ENCODE measurements at regions not wholly inside any gene's neighbourhood (a gene's known extent, or its start where the extent isn't known, plus 50 kb on each side); places are given as distances from the start of the nearest gene placed in this dataset.

DNA sequence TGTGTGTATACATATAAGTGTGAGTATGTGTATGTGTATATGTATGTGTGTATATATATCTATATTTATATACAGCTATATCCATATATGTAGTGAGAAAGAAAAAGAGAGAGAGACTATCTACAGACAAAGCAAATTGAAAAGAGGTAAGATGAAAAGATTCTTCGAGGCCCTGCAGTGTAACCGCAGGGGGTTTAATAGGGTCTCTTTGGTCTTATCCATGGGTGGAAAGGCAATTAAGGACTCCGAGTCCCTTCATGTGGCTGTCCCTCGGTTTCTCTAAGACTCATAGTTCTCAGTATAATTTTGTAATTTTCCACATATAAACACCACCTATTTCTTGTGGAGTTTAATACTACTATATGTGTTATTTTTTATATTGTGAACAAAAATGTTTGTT lies 50.6 kb upstream of the JAZF1 start:
- no peak for DNase-seq

DNA sequence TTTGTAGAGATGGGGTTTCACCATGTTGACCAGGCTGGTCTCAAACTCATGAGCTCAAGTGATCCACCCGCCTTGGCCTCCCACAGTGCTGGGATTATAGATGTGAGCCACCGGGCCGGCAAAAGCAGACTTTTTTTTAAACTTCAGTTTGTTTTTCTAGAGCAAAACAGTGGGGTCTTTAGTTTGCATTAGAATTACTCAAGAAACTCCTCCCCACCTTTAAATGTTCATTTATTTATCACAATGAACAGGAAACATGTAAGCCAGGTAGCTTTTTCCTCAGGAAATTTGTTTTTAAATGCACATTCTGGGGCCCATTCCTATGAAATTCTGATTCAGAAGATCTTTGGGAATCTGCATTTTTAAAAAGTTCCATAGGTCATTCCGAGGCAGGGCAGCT lies 56.0 kb upstream of the JAZF1 start:
- DNase-seq = no peak

DNA sequence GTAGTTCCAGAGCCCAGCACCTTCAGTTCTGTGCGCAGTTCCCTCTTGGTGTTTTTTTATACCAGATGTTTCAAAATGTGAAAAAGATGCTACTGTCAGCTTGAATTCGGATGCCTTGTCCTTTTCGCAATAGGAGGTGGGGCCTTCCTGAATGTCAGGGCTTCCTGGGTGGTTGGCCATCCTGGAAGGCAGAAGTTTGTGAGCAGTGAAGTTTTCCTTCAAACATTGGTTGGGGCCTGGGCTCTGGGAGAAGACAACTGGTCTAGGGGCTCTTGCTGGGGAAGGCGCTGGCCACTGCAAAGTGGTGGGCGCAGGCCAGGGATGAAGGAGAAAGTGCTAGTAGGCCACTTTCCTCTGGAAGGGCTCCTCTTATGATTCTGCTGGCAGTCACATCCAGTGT lies 56.8 kb upstream of the JAZF1 start:
- no peak for DNase-seq

DNA sequence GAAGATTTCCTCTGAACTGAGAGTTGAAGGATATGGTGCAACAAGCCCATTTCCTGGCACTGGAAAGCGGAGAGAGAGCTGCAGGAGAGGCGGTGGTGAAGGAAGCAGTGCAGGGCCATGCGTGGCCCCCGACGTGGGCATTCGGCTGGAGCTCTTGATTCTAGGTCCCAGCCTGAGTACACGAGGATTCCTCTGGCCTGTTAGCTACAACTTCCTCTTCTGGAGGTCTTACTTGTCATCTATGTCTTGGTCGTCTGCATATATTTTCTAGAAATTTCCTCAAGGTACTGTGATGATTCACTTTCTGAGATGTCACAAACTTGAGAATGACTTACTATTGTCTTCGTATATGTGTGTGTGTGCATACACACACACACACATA lies 59.2 kb upstream of the JAZF1 start:
- peak in 1 of 2 donors; percentile 6 for DNase-seq

DNA sequence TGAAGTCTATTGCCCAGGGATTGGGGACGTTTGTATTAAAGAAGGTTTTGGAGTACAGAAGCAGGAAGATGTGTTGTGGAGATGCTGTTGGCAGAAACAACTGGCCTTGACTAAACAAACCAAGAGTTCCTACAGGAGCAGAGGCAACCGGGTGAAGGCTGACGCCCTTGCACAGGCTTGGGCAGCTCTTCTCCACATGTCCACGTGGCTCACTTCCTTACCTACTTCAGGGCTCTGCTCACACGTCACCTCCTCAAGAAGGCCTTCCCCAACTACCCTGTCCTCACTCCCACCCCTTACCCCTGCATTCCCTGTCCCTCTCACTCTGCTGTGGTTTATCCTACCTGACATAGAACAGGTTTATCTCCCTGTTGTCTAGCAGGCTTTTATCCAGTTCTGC lies 59.9 kb upstream of the JAZF1 start:
- DNase-seq = no peak

DNA sequence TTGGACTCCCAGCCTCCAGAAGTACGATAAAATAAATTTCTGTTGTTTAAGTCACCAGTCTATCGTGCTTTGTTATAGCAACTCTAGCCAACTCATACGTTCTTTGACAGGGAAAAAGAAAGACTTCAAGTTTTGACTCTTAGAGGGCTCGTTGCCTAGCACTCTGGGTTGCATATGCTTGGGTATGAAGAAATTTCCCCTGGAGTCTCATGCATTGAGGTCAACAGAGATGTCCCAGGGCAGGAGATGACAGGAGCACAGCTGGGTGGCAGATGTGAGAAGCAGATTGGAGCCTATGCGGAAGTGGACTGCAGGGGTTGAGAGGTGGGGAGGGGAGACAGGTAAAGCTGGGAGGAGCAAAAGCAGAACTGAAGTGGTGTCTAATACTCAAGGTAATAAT lies 63.3 kb upstream of the JAZF1 start:
- DNase-seq = no peak

DNA sequence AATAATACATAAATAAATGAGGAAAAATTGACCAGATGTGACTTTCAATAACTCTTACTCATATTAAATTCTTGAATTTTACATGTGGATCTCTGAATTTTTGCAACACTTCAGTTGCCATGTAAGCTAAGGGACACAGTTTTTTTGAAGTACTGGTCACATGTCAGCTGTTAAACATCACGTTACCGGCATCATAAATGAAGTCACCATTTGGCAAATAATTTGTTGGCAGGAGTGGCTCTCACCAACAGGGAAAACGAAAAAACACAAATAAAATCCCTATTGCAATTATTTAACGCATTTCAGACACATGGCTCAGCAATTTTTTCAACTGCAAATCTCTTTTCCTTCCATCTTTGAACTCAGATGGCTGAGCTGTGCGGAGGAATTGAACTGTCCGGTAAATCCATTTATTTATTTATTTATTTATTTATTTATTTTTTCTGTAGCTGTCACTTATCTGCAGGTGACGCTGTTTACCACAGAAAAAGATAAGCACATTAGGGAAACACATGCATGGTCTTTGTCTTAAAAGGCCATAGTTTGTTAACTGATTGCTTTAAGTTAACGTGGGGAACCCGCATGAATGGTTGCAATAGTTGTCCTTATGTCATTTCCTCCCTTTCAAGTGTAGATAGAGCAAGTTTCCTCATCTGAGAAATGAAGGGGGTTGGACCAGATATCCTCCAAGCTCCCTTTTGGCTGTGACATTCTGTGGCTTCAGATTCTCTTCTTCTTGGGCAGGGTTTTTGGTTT lies 64.7 kb upstream of the JAZF1 start:
- no peak for DNase-seq

DNA sequence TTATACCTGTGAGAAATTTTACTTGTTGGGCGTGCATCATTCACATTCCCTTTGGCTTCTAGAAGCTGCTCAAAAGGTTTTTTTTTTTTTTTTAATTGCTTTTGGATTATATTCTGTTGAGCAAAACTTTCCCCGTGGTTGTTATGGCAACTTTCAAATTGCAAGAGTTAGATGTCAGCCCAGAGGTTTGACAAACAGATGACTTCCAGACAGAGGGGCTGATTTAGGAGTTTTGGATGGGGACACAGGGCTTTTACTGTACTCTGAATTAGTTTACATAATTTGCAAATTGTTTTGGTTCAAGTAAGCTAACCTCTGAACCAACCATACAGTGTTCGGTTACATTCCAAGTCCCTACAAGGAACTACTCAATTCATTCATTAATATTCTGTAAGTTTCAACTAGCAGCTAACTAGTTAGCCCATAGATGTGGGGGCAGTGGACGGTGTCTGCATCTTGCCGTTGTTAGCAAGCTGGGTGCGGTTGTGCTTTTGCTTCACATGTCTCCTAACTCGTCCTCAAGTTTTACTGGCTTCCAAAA lies 66.4 kb upstream of the JAZF1 start:
- DNase-seq = no peak

DNA sequence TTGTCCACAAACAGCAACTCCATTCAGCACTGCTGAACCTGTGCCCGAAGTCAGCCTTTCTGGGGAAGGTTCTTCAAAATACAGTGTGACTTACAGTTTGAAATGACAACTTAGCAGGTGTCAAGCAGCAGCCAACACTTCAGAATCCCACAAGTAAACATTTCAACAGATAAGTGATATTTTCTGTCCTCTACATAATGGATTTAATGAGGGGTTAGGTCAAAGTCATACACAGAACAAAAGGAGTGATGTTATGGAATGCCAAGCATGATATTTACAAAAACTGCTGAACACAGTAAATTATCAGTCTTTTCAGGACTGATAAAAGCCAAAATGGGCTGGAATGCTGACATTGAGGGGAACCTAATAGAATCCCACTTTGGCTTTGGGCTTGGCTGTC lies 77.6 kb upstream of the JAZF1 start:
- no peak for DNase-seq

DNA sequence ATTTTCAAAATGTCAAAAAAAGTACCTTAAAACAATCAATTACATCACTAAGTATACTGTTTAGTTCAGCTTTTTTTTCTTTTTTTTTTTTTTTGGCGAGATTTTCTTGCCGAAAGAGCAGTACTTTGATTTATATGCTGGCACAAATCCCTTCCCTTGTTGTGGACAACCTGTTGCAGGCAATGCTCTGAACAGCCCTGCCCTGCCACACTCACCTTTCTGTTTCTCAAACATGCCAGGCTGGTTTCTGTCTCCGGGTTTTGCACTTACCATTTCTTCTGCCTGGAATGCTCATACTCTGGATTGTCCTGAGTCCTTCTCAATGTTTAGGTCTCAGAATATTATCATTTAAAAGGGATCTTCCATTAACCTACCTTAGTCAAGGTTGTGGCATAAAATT lies 80.4 kb upstream of the JAZF1 start:
- no peak for DNase-seq

DNA sequence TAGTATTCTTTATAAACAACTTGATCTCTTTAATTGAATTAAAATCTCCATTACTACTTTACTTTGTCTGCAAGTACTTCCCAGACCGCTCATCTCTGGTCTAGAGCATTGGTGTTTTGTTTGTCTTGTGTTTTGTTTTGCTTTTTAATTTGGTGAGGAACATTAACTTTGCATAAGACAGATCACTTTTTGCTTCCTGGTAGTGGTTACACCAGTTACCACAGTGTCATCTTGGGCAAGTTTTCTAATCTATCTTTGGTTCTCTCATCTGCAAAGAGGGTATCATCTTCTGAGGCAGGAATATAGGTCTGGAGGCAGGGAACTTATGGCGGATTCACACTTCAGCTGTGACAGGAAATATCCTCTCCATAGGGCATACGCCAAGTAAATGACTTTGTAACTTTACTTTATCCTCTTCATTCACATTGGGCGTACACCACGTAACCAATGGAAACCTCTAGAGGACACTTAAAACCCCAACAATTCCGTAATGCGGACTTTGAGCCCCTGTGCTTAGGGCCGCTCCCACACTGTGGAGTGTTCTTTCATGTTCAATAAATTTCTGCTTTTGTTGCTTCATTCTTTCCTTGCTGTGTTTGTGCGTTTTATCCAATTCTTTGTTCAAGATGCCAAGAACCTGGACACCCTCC lies 83.2 kb upstream of the JAZF1 start:
- DNase-seq = no peak

DNA sequence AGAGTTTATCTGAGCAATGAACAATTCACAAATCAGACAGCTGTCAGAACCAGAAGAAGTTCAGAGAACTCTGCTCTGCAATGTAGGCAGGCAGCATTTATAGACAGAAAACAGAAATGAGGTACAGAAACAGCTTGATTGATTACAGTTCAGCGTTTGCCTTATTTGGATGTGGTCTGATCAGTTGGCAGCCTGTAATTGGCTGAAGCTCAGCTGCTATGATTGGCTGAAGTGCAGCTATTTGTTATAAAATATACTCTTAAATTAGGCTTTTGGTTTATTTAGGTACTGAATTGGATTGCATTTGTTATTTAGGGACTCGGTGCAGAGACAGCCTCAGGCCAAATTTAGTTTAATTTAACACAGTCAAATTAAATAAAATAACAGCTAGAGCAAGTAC lies 85.8 kb upstream of the JAZF1 start:
- no peak for DNase-seq

DNA sequence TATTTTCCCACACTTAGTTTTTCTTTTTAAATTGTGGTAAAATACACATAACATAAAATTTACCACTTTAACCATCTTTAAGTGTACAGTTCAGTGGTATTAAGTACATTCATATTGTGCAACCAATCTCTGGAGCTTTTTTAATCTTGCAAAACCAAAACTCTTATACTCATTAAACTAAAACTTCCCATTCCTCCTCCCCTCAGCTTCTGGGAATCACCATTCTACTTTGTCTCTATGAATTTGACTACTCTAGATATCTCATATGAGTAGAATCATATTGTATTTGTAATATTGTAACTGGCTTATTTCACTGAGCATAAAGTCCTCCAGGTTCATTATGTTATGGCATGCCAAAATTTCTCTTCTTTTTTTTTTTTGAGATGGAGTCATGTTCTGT lies 86.4 kb upstream of the JAZF1 start:
- DNase-seq = no peak

DNA sequence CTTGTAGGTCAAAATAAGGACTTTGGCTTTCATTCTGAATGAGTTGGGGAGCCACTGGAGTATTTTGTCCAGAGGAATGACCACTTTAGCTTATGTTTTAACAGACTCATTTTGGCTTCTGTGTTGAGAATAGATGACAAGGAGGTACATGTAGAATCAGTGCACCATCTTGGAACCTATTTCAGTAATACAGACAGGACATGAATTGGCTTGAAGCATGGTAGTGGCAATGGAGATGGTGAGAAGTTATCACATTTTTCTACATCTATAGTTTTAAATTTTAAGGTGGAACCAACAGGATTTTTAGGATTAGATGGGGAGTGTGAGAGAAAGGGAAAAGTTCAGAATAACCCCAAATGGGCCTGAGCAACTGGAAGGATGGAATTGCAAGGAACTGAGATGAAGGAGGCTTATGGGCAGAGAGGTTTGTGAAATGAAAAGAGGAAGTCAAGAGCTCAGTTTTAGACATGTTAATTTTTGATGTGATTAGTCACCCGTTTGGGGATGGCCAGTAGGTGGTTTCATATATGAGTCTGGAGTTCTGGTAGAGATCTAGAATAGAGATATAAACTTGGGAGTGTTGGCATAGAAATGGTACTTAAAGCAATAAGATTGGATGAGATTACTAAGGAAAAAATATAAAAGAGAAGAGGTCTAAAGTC lies 89.2 kb upstream of the JAZF1 start:
- DNase-seq = no peak

DNA sequence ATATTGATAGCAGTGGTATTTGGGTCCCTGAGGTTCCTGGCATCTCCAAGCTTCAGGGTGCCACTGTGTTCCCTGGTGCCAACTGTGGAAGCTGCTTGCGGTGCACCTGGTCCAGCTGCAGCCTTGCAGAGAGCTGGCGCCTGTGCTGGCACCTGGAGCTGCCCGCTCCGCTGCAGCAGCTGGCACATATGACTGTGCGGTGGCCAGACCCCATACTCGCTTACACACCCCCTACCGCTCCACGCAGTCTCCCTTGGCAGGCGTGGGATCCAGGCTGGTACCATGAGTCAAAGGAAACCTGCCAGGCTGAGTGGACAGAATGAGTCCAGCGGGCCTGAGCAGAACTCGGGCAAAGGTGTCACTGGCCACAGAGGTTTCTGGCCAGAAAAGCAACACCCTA lies 89.9 kb upstream of the JAZF1 start:
- no peak for DNase-seq

DNA sequence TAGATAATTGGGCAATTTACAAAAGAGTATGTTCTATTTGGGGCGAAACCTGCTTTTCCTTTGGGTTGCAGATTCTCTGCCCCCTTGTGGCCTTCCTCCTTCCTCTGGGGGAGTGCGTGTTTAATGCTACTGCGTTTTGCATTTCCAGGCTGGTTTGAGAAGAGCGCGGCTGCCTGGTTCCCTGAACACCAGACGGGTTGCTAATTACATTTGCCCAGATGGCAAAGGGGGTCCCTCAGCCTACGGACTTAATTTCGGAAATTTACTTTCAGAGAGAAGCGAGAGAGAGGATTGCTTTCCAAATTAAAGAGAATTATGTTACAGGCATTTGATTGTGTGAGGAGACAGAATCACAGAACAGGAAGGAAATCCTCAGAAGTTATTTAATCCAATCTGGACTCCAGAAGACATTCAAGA lies 91.9 kb upstream of the JAZF1 start:
- DNase-seq = peak; percentile 28 to 53

DNA sequence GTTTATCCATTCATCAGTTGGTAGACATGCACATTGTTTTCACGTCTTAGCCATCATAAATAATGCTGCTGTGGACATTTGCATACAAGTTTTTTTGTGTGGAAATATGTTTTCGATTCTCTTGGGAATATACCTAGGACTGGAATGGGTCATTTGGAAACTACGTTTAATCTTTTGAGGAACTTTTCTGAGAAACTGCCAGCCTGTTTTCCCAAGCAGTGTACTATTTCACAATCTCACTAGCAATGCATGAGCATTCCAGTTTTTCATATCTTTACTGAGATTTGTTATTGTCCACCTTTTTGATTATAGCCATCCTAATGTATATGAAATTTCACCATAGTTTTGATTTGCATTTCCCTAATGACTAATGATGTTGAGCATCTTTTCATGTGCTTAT lies 95.7 kb upstream of the JAZF1 start:
- DNase-seq = no peak

DNA sequence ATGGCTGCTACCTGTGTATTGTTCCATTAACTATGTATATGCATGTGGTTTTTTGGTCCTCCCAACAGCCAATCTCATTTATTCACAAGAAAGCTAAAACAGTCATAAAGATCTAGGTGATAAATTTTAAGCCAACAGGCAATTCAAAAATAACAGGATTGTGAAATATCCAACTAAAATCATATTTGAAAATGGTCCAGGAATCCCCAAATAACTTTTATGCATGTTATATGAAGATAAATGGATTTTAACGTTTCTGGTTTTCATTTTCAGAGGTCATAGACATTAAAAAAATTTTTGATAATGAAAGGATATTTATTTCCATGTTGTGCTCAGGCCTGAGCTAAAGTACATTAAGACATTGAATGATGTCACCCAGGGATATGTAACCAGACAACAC lies 96.8 kb upstream of the JAZF1 start:
- no peak for DNase-seq

DNA sequence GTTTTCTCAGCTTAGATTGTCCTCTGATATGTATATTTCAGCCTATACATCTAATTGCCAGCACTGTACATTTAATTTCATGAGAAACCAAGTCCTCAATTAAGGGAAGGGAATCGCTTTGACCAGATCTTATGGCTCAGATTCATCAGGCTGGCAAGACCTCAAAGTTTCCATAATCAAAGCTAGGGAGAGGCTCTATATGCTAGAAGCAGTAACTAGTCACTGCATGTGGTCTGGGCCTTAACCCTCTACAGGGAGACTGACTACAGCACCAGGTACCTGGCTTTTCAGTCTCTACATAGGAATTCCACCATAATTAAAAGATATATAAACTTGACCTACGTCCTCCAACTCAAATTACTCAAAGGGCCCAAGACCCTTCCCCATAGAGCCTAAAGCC lies 97.4 kb upstream of the JAZF1 start:
- DNase-seq = no peak

DNA sequence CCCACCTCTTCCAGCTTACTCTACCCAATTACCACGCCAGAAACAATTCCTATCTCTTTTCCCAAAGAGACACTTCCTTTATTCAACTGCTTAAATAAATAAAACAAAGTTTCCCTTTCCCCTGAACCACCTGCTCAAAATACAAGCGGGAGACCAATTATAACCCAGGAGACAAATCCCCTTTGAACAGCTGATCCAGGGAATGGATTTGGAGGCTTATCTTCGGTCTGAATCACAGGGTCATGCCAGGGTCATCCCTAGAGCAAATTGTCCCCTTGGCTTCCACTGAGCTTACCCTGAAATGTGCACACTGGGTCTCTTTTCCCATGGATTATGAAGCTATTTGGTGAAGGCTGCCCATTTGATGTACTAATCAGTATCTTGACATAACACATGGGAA lies 99.9 kb upstream of the JAZF1 start:
- DNase-seq = no peak

DNA sequence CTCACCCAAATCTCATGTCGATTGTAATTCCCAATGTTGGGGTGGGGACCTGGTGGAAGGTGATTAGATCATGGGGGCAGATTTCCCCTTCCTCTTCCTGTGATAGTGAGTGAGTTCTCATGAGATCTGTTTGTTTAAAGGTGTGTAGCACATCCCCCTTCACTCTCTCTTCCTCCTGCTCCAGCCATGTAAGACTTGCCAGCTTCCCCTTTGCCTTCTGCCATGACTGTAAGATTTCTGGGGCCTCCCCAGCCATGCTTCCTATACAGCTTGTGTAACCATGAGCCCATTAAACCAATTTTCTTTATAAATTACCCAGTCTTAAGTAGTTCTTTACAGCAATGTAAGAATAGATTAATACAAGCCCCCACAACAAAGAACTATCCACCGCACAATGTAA lies 109.9 kb upstream of the JAZF1 start:
- no peak for DNase-seq

DNA sequence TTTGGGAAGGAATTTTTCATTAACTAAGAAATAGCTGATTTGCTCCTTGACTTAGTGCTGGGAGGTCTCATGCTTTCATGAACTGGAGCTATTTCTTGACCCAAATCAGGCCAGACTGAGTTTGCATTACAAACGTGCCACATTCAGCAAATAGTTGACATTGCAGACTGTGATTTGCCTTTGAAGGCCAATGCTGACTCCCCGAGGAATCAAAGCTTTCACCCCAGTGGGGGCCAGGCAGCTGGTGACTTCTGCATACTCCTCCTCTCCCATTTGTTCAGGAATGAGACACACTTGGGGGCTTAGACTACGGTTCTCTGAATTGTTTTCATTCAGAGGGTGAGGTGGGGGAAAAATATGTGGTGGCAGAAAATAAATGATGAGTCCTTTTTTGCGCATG lies 111.0 kb upstream of the JAZF1 start:
- no peak for DNase-seq

DNA sequence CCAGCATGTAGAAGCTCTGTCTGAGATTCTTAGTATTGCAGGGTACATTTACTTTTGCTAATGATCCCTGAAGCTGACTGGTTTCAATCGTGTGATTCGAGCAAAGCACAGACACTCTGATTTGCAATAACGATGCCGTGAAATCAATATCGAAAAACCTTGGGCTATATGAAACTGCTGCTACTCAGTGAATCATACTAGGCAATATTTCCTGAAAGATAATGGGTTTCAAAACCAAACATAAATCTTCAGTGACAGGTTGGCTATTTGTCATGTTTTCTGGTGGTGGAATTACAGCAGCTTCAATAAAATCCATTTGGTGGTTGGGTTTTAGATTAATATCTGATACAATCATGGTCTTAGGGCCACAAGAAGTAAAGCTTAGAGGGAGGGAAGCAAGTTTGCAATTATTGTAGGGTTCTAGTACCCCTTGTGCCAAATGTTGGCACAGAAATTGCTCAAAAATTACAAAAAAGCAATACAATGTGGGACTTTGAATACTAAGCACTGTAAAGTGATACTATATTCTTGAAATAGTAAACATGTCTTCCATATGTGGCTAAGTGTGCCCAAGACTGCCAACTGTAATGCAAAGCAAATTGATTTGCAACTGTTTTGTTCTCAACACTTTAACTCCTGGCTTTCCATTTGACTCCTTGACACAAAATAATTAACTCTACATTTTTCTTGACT lies 112.4 kb upstream of the JAZF1 start:
- DNase-seq = no peak

DNA sequence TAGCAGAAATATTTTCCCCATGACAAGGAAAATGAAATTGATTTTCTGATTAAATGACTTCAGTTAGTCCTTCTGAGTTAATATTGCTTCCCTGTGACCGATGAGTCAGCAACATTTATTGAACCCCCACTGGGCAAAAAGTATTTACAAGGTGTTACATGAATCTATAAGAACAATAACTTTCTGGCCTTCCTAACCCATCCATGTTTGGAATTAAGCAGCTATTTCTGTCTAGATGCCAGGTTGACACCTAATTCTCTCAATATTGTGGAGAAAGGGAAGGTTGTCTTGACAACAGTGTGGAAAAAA lies 112.9 kb upstream of the JAZF1 start:
- DNase-seq = no peak

Measured in CD4-positive, alpha-beta T cell treated with Interleukin-1 beta for 1 hour (primary cell).